GM18907 (cell line): ENCODE measurements at regions not wholly inside any gene's neighbourhood (a gene's known extent, or its start where the extent isn't known, plus 50 kb on each side); places are given as distances from the start of the nearest gene placed in this dataset.
A peak's percentile ranks its signal among the peaks of the same experiment; 100 is the strongest.
"Not testable (repeated sequence)": the region's sequence is repeated elsewhere in the genome, so short reads cannot be mapped to it uniquely, and the experiment has no call there.

ENCODE experiments used
- ATAC-seq: cut with Tn5 transposase; IDR thresholded peaks from one replicate; pipeline ENCODE4 v1.9.1; 2021; ENCODE audit warnings: mild to moderate bottlenecking, moderate library complexity; ENCODE audit not compliant: unreplicated experiment

GRCh38 chr13:90838317-90838960 lies 509.0 kb upstream of the MIR17HG start:
- no peak for ATAC-seq

- ATAC-seq: no peak
Measured at GRCh38 chr13:90839061-90839460, 508.4 kb upstream of the MIR17HG start.

- ATAC-seq: no peak
Measured at GRCh38 chr13:90846936-90847335, 500.6 kb upstream of the MIR17HG start.

DNA sequence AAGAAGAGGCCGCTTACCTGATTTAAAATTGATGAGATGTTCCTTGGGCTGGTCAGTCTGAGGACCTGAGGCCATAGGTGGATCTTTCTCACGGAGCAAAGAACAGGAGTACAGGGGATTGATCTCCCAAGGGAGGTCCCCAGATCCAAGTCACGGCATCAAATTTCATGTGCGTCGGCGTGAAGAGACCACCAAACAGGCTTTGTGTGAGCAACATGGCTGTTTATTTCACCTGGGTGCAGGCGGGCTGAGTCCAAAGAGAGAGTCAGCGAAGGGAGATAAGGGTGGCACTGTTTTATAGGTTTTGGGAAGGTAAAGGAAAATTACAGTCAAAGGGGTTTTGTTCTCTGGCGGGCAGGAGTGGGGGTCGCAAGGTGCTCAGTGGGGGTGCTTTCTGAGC lies 493.8 kb upstream of the MIR17HG start:
- ATAC-seq: not testable (repeated sequence)

DNA sequence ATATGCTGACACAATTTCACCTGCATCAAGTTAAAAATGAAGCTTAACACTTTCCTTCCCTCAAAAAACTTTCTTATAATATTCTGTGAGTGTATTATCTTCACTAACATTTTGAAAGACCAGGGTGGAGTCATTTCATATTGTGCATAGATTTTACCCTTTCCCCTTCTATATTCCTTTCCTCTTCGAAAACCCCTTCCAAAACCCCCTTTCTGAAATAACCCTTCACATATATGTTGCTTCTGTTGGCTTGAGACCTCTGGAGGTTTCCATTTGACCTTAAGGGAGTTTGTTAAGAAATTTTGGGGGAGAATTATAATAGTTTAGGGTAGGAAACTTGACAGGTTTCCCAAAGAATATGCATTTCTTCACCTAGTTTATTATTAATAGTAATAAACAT lies 489.6 kb upstream of the MIR17HG start:
- ATAC-seq: no peak

GRCh38 chr13:90866006-90866405 lies 481.5 kb upstream of the MIR17HG start:
- ATAC-seq: no peak

- peak; percentile 96 for ATAC-seq
Measured at GRCh38 chr13:90867336-90867683, 480.2 kb upstream of the MIR17HG start.

GRCh38 chr13:90868321-90868920 lies 479.1 kb upstream of the MIR17HG start:
- no peak for ATAC-seq

- no peak for ATAC-seq
Measured at GRCh38 chr13:90869580-90869979, 477.9 kb upstream of the MIR17HG start.

DNA sequence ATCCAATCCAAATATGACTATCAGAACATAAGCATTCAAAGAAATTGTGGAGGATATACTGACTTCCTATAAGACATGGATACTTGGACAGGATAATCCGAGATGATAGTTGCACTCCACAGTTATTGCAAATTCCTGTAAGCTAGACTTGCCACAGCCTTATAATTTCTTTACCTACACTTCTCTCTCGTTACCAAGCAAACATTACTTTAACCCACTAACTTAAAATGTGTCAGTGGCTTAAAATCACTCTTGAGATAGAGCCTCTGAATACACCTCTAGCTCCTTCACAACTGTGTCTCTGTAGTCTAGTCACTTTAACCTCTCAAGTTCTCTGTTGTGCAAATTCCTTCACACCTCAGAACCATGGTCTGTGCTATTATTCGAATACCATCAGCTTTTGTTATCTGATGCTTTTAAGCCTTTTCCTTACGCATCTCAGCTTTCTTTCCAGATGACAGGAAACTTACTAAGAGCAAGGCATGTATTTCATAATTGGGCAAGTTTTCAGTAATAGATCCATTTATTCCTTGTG lies 474.9 kb upstream of the MIR17HG start:
- no peak for ATAC-seq

DNA sequence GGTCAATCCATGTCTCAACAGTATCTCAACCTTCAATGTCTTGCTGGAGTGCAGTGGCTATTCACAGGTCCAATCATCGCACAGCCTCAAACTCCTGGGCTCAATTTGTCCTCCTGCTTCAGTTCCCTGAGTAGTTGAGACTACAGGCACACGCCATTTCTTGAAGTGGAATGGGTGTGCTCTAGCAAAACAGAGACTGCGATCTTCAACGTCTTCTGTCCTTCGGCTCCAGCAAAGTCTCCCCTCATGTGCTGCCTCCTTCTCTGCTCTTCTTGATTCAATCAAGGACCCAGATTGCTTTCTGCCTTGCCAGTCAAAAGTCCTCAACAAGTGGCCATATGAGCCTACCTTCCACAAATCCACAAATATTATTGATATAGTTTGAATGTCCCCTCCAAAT lies 466.7 kb upstream of the MIR17HG start:
- ATAC-seq: no peak

- no peak for ATAC-seq
Measured at GRCh38 chr13:90882551-90882950, 464.9 kb upstream of the MIR17HG start.

GRCh38 chr13:90883592-90883991 lies 463.9 kb upstream of the MIR17HG start:
- no peak for ATAC-seq

- no peak for ATAC-seq
Measured at GRCh38 chr13:90884066-90884465, 463.4 kb upstream of the MIR17HG start.

GRCh38 chr13:90889906-90890834 lies 457.3 kb upstream of the MIR17HG start:
- ATAC-seq: no peak

- no peak for ATAC-seq
Measured at GRCh38 chr13:90891329-90891728, 456.2 kb upstream of the MIR17HG start.

GRCh38 chr13:90893199-90893598 lies 454.3 kb upstream of the MIR17HG start:
- ATAC-seq: not testable (repeated sequence)

DNA sequence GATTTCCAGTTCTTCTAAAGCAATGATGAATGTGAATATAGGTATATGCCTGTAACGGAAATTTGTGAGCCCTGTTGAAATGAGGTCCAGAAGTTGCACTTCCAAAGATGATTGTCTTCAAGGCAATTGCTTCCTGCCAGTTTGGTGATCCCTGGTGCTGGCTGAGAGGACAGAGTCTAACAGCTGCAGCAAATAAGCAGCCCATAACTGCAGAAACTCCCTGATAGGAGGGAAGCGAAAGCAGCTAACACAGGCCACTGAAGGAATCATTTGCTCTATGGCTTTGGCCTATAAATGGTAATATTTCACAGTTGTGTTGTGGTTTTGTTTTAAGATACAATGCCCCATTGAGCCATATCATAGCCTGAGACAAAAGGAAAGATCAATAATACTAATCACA lies 451.5 kb upstream of the MIR17HG start:
- ATAC-seq: no peak

DNA sequence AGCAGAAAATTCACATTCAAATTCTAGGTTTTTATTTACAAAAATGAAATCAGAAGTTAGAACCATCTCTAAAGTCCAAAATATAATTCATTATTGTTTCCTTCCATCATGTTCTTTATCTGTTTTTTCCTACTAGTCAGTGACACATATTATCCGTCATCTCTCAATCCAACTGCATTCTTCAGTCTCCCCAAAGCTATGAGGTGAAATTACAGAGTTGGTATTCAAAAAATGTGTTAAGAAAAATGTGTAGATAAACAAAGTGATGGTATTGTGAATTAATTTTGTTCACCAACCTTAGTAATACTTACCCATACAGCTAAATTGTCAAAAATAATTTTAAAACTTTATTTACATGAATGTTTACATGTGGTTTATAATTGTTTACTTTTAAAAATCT lies 448.7 kb upstream of the MIR17HG start:
- ATAC-seq: no peak

- no peak for ATAC-seq
Measured at GRCh38 chr13:90899416-90899815, 448.1 kb upstream of the MIR17HG start.

DNA sequence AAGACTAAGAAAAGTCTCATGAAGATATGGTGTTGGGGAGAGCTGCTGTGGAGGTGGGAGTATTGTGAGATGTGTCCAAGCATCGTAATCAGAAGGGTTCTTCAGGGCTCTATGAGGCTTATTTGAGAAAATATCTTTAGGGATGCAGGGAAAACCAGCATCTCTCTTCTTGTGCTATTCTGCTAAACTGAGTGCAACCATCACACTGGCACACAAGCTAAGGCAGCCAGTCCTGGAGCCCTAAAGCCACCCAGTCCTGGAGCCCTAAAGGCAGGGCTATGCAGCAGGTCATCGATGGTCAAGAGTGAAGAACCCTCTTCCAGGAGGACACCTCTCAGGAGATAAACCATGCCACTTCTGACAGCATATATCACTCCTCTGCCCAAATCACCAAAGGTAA lies 445.2 kb upstream of the MIR17HG start:
- ATAC-seq: no peak

DNA sequence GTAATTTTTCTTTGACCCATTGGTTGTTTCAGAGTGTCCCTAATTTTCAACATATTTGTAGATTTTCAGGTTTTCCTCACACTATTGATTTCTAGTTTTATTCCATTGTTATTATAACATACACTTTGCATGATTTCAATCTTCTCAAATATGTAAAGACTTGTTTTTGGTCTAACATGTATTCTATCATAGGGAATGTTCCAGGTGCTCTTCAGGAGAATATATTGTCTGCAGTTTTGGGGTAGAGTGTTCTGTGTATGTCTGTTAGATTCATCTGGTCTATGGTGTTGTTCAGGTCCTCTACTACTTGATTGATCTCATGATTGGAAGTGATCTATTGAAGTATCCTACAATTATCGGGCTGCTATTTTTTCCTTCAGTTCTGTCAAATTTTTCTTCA lies 440.9 kb upstream of the MIR17HG start:
- ATAC-seq: no peak
